AG09319 (cell line): ENCODE measurements at regions not wholly inside any gene's neighbourhood (a gene's known extent, or its start where the extent isn't known, plus 50 kb on each side); places are given as distances from the start of the nearest gene placed in this dataset.

Source experiments
- DNase-seq: peaks from one replicate; pipeline ENCODE4 v3.0.0-alpha.2; 2010; ENCODE audit warnings: low read depth; ENCODE audit errors: extremely low read depth
- CTCF ChIP-seq: IDR thresholded peaks from 2 replicates; pipeline ENCODE4 v1.5.1; 2011; ENCODE audit warnings: low read depth, mild to moderate bottlenecking, inconsistent platforms, low read length, moderate library complexity

- no peak for DNase-seq
- TF ChIP-seq CTCF = no peak
Measured at GRCh38 chr10:60626037-60626436, 152.2 kb upstream of the CDK1 start.

GRCh38 chr10:60623627-60624026 is 154.7 kb upstream of the CDK1 start:
- no peak for TF ChIP-seq CTCF
- no peak for DNase-seq

- DNase-seq = no peak
- TF ChIP-seq CTCF = no peak
Measured at GRCh38 chr10:60621018-60621417, 157.3 kb upstream of the CDK1 start.

GRCh38 chr10:60618861-60619260 is 159.4 kb upstream of the CDK1 start:
- TF ChIP-seq CTCF = no peak
- DNase-seq = no peak

- no peak for DNase-seq
Measured at GRCh38 chr10:60615541-60615940, 162.7 kb upstream of the CDK1 start.

GRCh38 chr10:60614363-60614762 is 163.9 kb upstream of the CDK1 start:
- no peak for DNase-seq
- no peak for TF ChIP-seq CTCF

More at GRCh38 chr10:60615541-60615940, 162.7 kb upstream of the CDK1 start:
- TF ChIP-seq CTCF = no peak

- no peak for TF ChIP-seq CTCF
- no peak for DNase-seq
Measured at GRCh38 chr10:60613434-60613833, 164.8 kb upstream of the CDK1 start.

- DNase-seq = no peak
- no peak for TF ChIP-seq CTCF
Measured at GRCh38 chr10:60611291-60611747, 167.0 kb upstream of the CDK1 start.
